ENCODE measurements at regions not wholly inside any gene's neighbourhood (a gene's known extent, or its start where the extent isn't known, plus 50 kb on each side); places are given as distances from the start of the nearest gene placed in this dataset.

DNA sequence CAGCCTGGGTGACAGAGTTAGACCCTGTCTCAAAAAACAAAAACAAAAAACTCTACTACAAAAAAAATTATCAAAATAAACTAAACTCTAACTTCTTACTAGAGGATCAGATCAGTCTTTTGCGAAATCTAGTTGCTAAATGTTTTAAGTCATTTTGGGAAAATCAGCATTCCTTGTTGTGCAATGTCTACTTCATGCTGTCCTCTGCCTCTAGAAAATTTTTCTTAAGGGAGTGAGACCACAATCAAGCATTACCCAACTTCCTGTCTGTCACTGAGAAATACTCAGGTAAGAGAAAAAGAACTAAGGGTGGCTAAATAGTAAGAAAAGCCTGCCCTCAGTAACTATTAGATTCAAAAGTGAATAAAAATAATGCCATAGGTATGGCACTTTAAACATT lies 67.2 kb upstream of the FOXD3 start:
- TF ChIP-seq, protein P1, sequence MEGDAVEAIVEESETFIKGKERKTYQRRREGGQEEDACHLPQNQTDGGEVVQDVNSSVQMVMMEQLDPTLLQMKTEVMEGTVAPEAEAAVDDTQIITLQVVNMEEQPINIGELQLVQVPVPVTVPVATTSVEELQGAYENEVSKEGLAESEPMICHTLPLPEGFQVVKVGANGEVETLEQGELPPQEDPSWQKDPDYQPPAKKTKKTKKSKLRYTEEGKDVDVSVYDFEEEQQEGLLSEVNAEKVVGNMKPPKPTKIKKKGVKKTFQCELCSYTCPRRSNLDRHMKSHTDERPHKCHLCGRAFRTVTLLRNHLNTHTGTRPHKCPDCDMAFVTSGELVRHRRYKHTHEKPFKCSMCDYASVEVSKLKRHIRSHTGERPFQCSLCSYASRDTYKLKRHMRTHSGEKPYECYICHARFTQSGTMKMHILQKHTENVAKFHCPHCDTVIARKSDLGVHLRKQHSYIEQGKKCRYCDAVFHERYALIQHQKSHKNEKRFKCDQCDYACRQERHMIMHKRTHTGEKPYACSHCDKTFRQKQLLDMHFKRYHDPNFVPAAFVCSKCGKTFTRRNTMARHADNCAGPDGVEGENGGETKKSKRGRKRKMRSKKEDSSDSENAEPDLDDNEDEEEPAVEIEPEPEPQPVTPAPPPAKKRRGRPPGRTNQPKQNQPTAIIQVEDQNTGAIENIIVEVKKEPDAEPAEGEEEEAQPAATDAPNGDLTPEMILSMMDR (IDR thresholded peaks at IDR 0.05; ENCODE audit: low read depth, low read length, missing control alignments), result no peak
- DNase-seq (ENCODE audit: low read depth), result no peak
- in situ Hi-C loops (cut with HindIII; ENCODE audit: low sequenced_read_pairs), result no loop called here
- H3K4me3 ChIP-seq (ENCODE audit: low read depth, low read length), result no peak overlapping the region

DNA sequence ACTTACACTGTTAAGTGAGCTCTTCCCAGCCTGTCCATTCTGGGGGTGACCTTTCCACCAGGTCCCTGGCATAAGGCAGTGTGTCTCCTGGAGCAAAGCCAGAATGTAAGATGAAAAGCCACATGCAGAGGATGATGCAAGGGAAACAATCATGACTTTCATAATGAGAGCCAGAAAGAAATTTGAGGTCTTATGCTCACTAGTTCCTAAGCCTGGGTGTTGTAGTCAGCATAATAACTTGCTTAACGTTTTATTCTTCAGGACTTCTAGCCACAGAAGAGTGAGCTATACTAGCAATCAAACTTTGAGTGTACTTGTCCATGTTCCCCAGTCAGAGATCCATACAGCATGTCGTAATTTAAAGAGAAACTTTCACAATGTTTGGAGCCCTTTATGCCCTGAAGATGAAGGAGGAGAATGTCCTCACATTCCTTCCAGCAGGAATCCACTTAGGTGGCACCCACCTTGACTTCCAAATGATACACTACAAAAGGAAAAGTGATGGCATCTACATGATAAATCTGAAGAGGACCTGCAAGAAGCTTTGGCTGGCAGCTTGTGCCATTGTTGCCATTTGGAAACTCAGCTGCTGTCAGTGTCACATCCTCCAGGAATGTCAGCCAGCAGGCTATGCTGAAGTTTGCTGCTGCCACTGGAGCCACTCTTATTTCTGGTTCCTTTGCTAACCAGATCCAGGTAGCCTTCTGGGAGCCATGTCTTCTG lies 60.5 kb upstream of the FOXD3 start:
- DNase-seq (ENCODE audit: low read depth), result no peak
- H3K4me3 ChIP-seq (ENCODE audit: low read depth, low read length), result no peak overlapping the region
- TF ChIP-seq, protein P1 (IDR thresholded peaks at IDR 0.05; ENCODE audit: low read depth, low read length, missing control alignments), result no peak
- in situ Hi-C loops (cut with HindIII; ENCODE audit: low sequenced_read_pairs), result no loop called here

DNA sequence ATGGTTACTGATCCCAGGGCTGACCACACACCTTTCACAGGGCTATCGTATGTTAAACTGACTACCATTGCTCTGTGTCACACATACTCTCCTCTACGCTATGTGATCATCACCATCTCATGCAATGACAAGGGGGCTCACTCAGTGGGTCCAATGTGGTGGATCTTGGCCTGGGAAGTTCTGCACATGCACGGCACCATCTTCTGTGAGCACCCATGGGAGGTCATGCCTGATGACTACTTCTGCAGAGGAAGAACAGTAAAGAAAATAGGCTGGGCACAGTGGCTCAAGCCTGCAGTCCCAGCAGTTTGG lies 60.0 kb upstream of the FOXD3 start:
- TF ChIP-seq, protein P1 (IDR thresholded peaks at IDR 0.05; ENCODE audit: low read depth, low read length, missing control alignments), result no peak
- H3K4me3 ChIP-seq (ENCODE audit: low read depth, low read length), result no peak overlapping the region

DNA sequence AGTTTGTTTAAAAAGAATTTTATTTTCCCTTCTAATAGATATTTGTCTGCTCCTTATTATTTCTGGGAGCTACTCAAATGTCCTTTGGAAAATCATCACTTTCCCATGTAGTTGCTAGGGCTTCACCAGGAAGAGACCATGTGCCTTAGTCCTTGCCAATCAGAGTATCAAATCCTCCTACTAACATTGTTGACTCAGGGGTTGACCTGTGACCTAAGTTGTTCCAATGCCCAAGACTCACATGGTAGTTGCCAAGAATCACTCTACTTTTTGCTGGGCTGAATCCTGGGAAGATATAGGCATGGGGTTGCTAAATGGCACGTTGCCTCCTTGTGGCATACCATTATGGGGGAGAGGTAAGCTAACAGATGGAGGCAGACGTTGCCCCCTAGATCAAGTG lies 58.2 kb upstream of the FOXD3 start:
- H3K4me3 ChIP-seq (ENCODE audit: low read depth, low read length), result no peak overlapping the region
- DNase-seq (ENCODE audit: low read depth), result no peak
- TF ChIP-seq, protein P1 (IDR thresholded peaks at IDR 0.05; ENCODE audit: low read depth, low read length, missing control alignments), result no peak
- in situ Hi-C loops (cut with HindIII; ENCODE audit: low sequenced_read_pairs), result no loop called here

More for the DNA sequence above, 60.0 kb upstream of the FOXD3 start:
- no peak for DNase-seq (ENCODE audit: low read depth)
- in situ Hi-C loops (cut with HindIII; ENCODE audit: low sequenced_read_pairs), result no loop called here

DNA sequence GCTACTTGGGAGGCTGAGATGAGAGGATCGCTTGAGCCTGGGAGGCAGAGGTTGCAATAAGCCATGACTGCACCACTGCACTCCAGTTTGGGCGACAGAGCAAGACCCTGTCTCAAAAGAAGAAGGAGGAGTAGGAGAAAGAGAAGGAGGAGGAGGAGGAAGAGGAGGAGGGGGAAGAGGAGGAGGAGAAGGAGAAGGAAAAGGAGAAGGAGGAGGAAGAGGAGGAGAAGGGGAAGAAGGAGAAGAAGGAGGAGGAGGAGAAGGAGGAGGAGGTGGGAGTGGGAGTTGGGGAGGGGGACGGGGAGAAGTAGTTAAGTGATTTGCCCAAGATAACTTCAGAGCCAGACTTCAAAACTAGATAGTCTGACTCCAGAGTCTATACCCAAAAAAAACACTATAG lies 55.5 kb upstream of the FOXD3 start:
- in situ Hi-C loops (cut with HindIII; ENCODE audit: low sequenced_read_pairs), result no loop called here
- DNase-seq (ENCODE audit: low read depth), result no peak
- no peak overlapping the region for H3K4me3 ChIP-seq (ENCODE audit: low read depth, low read length)
- TF ChIP-seq, protein P1 (IDR thresholded peaks at IDR 0.05; ENCODE audit: low read depth, low read length, missing control alignments), result no peak

DNA sequence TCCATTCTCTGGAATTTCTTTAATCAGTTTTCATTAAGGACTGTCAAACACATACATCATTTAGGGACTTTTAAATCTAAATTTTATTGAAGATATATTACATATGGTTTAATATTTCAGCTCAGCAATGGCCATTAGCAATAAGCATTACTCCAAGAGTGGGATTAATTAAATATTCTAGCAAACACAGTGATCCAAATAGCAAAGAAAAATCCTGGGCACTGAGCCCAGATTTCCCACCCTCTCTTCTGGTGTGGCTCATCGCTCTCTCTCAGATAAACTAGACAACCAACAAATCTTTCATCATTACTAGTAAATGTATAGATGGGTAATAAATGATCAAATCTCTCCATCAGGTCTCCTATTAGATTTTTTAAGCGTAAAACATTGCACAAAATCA lies 53.5 kb upstream of the FOXD3 start:
- DNase-seq (ENCODE audit: low read depth), result no peak
- TF ChIP-seq, protein P1 (IDR thresholded peaks at IDR 0.05; ENCODE audit: low read depth, low read length, missing control alignments), result no peak
- H3K4me3 ChIP-seq (ENCODE audit: low read depth, low read length), result no peak overlapping the region
- in situ Hi-C loops (cut with HindIII; ENCODE audit: low sequenced_read_pairs), result no loop called here

Data from astrocyte of the cerebellum (primary cell).